ACC112 (cell line): ENCODE measurements at regions not wholly inside any gene's neighbourhood (a gene's known extent, or its start where the extent isn't known, plus 50 kb on each side); places are given as distances from the start of the nearest gene placed in this dataset.
A peak's percentile ranks its signal among the peaks of the same experiment; 100 is the strongest.
"Not testable (repeated sequence)": the region's sequence is repeated elsewhere in the genome, so short reads cannot be mapped to it uniquely, and the experiment has no call there.

ENCODE experiments used
- H2AFZ ChIP-seq: fragments of 200-600 bp; sonication (generic); one replicate; pipeline ENCODE4 v1.6.0; 2017; ENCODE audit warnings: antibody characterized with exemption, low read length; ENCODE audit not compliant: unreplicated experiment
- H3K27ac ChIP-seq: fragments of 200-600 bp; sonication (generic); 2 replicates; pipeline ENCODE4 v1.5.1; 2014; ENCODE audit warnings: low read depth, mild to moderate bottlenecking, antibody characterized with exemption, low read length, moderate library complexity
- H3K27me3 ChIP-seq: fragments of 200-600 bp; sonication (generic); 2 replicates; pipeline ENCODE4 v1.6.1; 2014; ENCODE audit warnings: mild to moderate bottlenecking, antibody characterized with exemption, low read length, moderate library complexity, mixed read lengths; ENCODE audit not compliant: insufficient read depth
- H3K36me3 ChIP-seq: fragments of 200-600 bp; sonication (generic); 2 replicates; pipeline ENCODE4 v1.6.1; 2016; ENCODE audit warnings: mild to moderate bottlenecking, antibody characterized with exemption, low read length, moderate library complexity, mixed read lengths; ENCODE audit not compliant: insufficient read depth
- H3K4me1 ChIP-seq: fragments of 200-600 bp; sonication (generic); one replicate; pipeline ENCODE4 v1.6.1; 2016; ENCODE audit warnings: low read length, mixed read lengths; ENCODE audit not compliant: insufficient read depth, unreplicated experiment, control insufficient read depth
- H3K4me3 ChIP-seq: fragments of 200-600 bp; sonication (generic); 2 replicates; pipeline ENCODE4 v1.5.1; 2014; ENCODE audit warnings: mild to moderate bottlenecking, low read depth, low read length
- H3K79me2 ChIP-seq: fragments of 200-600 bp; sonication (generic); one replicate; pipeline ENCODE4 v1.6.0; 2016; ENCODE audit warnings: low read length; ENCODE audit not compliant: control insufficient read depth, unreplicated experiment, insufficient read depth

- H3K4me3 ChIP-seq, result no peak overlapping the region
- H3K27ac ChIP-seq, result no peak overlapping the region
- H2AFZ ChIP-seq, result peak overlapping the region; percentile 49
- peaks cover 12% of the 10 kb centered on the region for H3K4me1 ChIP-seq
- no peaks in the 10 kb centered on the region for H3K36me3 ChIP-seq
- H3K27me3 ChIP-seq, result no peaks in the 10 kb centered on the region
- H3K79me2 ChIP-seq, result no peaks in the 10 kb centered on the region
These were observed 714.9 kb upstream of the ADGRL3 start for GRCh38 chr4:60485276-60485675.

DNA sequence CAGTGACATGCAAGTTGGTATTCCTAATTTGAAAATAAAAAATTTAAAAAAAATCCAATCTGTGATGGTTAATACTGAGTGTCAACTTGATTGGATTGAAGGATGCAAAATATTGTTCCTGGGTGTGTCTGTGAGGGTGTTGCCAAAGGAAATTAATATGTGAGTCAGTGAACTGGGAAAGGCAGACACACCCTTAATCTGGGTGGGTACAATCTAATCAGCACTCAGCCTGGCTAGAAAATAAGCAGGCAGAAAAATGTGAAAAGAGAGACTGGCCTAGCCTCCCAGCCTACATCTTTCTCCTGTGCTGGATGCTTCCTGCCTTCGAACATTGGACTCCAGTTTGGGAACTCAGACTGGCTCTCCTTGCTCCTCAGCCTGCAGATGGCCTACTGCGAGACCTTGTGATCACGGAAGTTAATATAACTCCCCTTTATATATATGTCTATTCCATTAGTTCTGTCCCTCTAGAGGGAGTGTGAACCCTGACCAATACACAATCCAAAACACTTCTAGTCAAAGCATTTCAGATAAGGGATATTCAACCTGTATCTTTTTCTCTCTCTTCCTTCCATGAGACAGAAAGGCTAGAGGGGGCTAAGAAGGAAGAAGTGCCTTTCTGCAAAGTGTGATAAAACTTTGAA lies 712.9 kb upstream of the ADGRL3 start:
- Histone ChIP-seq H2AFZ (peak overlapping the region; percentile 48), H3K4me1 (peaks cover 12% of the 10 kb centered on the region)
- H3K27me3 ChIP-seq, H3K27ac ChIP-seq, H3K79me2 ChIP-seq, H3K36me3 ChIP-seq, H3K4me3 ChIP-seq: not testable (repeated sequence)

- no peak overlapping the region for H3K27ac ChIP-seq
- H3K27me3 ChIP-seq, result no peaks in the 10 kb centered on the region
- H3K79me2 ChIP-seq, result no peaks in the 10 kb centered on the region
- peak overlapping the region; percentile 42 for H2AFZ ChIP-seq
- H3K36me3 ChIP-seq, result no peaks in the 10 kb centered on the region
- H3K4me3 ChIP-seq, result no peak overlapping the region
- H3K4me1 ChIP-seq, result no peaks in the 10 kb centered on the region
These were observed 699.3 kb upstream of the ADGRL3 start for GRCh38 chr4:60500810-60501209.

GRCh38 chr4:60502733-60503132 lies 697.4 kb upstream of the ADGRL3 start:
- H3K27ac ChIP-seq, result no peak overlapping the region
- H3K4me3 ChIP-seq, result no peak overlapping the region
- no peak overlapping the region for H2AFZ ChIP-seq
- H3K27me3 ChIP-seq, result no peaks in the 10 kb centered on the region
- no peaks in the 10 kb centered on the region for H3K79me2 ChIP-seq
- H3K4me1 ChIP-seq, result no peaks in the 10 kb centered on the region
- H3K36me3 ChIP-seq, result no peaks in the 10 kb centered on the region

DNA sequence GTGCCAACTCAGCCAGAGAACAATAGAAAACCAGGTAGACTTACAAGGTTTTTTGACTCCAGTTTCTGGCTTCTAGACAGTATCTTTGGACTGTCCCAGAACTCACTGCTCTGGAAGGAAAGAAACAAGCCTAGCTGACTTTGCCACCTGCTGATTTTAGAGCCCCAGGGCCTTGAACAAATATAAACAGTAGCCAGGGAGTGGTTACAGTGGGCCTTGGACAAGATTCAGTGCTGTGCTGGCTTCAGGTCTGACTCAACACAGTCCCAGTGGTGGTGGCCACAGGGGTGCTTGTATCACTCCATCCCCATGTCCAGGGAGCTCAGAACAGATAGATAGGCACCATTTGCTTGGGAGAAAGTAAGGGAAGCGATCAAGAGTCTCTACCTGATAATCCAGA lies 694.1 kb upstream of the ADGRL3 start:
- H3K79me2 ChIP-seq, result no peaks in the 10 kb centered on the region
- H3K27ac ChIP-seq, result no peak overlapping the region
- H2AFZ ChIP-seq, result no peak overlapping the region
- H3K4me3 ChIP-seq, result no peak overlapping the region
- no peaks in the 10 kb centered on the region for H3K4me1 ChIP-seq
- no peaks in the 10 kb centered on the region for H3K27me3 ChIP-seq
- no peaks in the 10 kb centered on the region for H3K36me3 ChIP-seq

GRCh38 chr4:60522265-60522664 lies 677.9 kb upstream of the ADGRL3 start:
- Histone ChIP-seq H3K27ac (no peak overlapping the region), H3K4me1 (no peaks in the 10 kb centered on the region), H3K36me3 (no peaks in the 10 kb centered on the region), H3K4me3 (no peak overlapping the region), H2AFZ (no peak overlapping the region), H3K79me2 (no peaks in the 10 kb centered on the region), H3K27me3 (no peaks in the 10 kb centered on the region)

DNA sequence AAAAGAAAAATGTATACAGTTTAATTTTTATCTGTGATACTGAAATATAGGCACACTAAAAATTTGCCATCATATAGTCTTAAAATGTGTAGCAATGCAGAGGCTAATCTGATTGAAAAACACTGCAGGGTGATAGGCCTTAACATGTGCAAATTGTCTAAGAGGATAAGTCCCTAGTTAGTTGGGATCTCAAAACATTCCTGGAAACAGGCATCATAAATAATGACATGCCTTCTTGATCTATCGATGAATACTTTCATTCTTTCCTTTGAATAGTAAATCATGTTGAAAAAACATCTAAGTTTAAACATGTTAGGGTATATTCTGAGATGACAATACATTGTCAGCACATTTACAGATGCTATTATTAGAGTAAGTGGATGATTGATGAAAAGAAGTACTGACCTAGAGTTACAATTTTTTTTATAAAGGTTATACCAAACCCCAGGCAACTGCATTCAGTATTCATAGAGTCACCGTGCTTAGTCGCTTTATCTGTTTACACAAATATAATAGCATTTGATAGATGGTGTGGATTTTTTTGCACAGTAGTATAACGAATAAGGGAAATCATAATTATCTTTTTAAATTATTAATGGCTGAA lies 668.2 kb upstream of the ADGRL3 start:
- Histone ChIP-seq H3K4me1 (no peaks in the 10 kb centered on the region), H3K36me3 (no peaks in the 10 kb centered on the region), H3K4me3 (no peak overlapping the region), H2AFZ (no peak overlapping the region), H3K79me2 (no peaks in the 10 kb centered on the region), H3K27me3 (no peaks in the 10 kb centered on the region), H3K27ac (no peak overlapping the region)

DNA sequence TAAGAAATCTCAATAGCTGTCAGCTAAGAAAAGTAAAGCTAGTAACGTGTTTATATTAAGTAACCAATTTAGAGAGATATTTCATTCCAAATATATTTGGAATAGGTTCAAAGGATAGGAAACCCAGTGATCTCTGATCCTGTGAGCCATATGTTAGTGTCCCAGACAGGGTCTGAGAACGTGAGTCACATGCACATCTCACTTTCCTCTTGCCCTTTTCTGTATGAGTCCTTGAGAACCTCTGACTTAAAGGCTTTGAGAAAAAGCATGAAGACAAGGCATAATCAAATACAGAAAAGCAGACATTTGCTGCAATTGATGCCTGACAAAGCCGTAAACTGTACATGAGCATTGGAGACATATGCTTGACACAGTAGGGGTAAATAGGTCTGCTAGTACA lies 655.1 kb upstream of the ADGRL3 start:
- H2AFZ ChIP-seq, result no peak overlapping the region
- H3K27ac ChIP-seq, result no peak overlapping the region
- no peaks in the 10 kb centered on the region for H3K4me1 ChIP-seq
- H3K79me2 ChIP-seq, result no peaks in the 10 kb centered on the region
- no peak overlapping the region for H3K4me3 ChIP-seq
- no peaks in the 10 kb centered on the region for H3K36me3 ChIP-seq
- H3K27me3 ChIP-seq, result no peaks in the 10 kb centered on the region

GRCh38 chr4:60562334-60562733 lies 637.8 kb upstream of the ADGRL3 start:
- Histone ChIP-seq H2AFZ (no peak overlapping the region), H3K27me3 (no peaks in the 10 kb centered on the region), H3K4me3 (no peak overlapping the region), H3K27ac (no peak overlapping the region), H3K36me3 (no peaks in the 10 kb centered on the region), H3K79me2 (no peaks in the 10 kb centered on the region), H3K4me1 (no peaks in the 10 kb centered on the region)

GRCh38 chr4:60565558-60565957 lies 634.6 kb upstream of the ADGRL3 start:
- Histone ChIP-seq H3K4me1 (no peaks in the 10 kb centered on the region), H3K79me2 (no peaks in the 10 kb centered on the region), H3K36me3 (no peaks in the 10 kb centered on the region), H2AFZ (no peak overlapping the region), H3K4me3 (no peak overlapping the region), H3K27me3 (no peaks in the 10 kb centered on the region), H3K27ac (no peak overlapping the region)

DNA sequence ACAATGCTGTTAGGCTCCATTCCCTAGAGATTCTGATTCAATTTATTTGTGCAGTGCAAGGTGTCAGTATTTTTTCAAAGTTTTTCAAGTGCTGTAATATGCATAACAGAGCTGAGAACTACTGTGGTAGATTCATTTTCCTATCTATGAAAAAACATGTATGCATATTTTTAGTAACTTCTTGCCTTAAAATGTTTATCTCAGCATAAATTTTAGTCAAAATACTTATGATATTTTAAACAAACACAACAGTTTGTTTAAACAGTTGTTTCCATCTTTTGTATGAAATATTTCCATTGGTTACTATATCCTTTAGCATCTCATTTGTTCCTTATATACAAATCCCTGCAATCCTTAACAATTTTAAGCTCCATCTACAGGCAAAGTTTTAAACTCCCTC lies 624.8 kb upstream of the ADGRL3 start:
- Histone ChIP-seq H3K4me1 (peaks cover 7% of the 10 kb centered on the region), H2AFZ (no peak overlapping the region), H3K4me3 (no peak overlapping the region), H3K36me3 (no peaks in the 10 kb centered on the region), H3K79me2 (no peaks in the 10 kb centered on the region), H3K27ac (no peak overlapping the region), H3K27me3 (no peaks in the 10 kb centered on the region)
